Esophagus muscularis mucosa (tissue), 4 donors: ENCODE measurements at regions not wholly inside any gene's neighbourhood (a gene's known extent, or its start where the extent isn't known, plus 50 kb on each side); places are given as distances from the start of the nearest gene placed in this dataset.
A peak's percentile ranks its signal among the peaks of the same experiment; 100 is the strongest.

Source experiments
- DNase-seq: peaks from one replicate; pipeline ENCODE4 v3.0.0-alpha.2; 2017; ENCODE audit errors: extremely low spot score
- H3K27ac ChIP-seq, 4 donors: fragments of 200-600 bp; sonication (generic); replicated peaks in 1 of 4; 1 replicate in 3 of 4; 2 replicates in 1 of 4; pipeline ENCODE4 v1.5.1; 2016 to 2019; ENCODE audit warnings: mild to moderate bottlenecking in 1 of 4
- H3K27me3 ChIP-seq, 4 donors: fragments of 200-600 bp; sonication (generic); one replicate each; pipeline versions ENCODE4 v1.5.1 to v1.6.0; 2016 to 2019
- H3K36me3 ChIP-seq, 4 donors: fragments of 200-600 bp; sonication (generic); one replicate each; pipeline ENCODE4 v1.5.1; 2016 to 2019
- H3K4me1 ChIP-seq, 4 donors: fragments of 200-600 bp; sonication (generic); one replicate each; pipeline ENCODE4 v1.5.1; 2016 to 2019
- H3K4me3 ChIP-seq, 4 donors: fragments of 200-600 bp; sonication (generic); 1 replicate in 2 of 4; 2 replicates in 2 of 4; pipeline ENCODE4 v1.5.1; 2016 to 2019; ENCODE audit warnings: mild to moderate bottlenecking in 4 of 4, moderate library complexity in 1 of 4
- H3K9me3 ChIP-seq, 4 donors: fragments of 200-600 bp; sonication (generic); 1 replicate in 3 of 4; 2 replicates in 1 of 4; pipeline ENCODE4 v1.5.1; 2016 to 2019
- CTCF ChIP-seq, 3 experiments: fragments of 200-600 bp in 2 of 3; fragments of 450-650 bp in 1 of 3; sonication (generic) in 2 of 3; IDR thresholded peaks; one replicate each; pipeline ENCODE4 v1.5.1; 2017 to 2019; ENCODE audit warnings: antibody characterized with exemption in 3 of 3, mild to moderate bottlenecking in 2 of 3, moderate library complexity in 1 of 3
- EP300 ChIP-seq: sonication (generic); formaldehyde crosslinking; IDR thresholded peaks from one replicate; pipeline ENCODE4 v1.6.1; 2017; ENCODE audit warnings: antibody characterized with exemption
- POLR2A ChIP-seq: fragments of 450-650 bp; IDR thresholded peaks from one replicate; pipeline ENCODE4 v1.6.1; 2017; ENCODE audit warnings: antibody characterized with exemption, moderate library complexity, mild to moderate bottlenecking, low read depth
- POLR2AphosphoS5 ChIP-seq, 2 donors: sonication (generic); formaldehyde crosslinking; IDR thresholded peaks; one replicate each; pipeline ENCODE4 v1.6.1; 2017; ENCODE audit warnings: antibody characterized with exemption in 2 of 2
- WGBS: methylation state at CpG from one replicate; pipeline ENCODE4 v1.1.5; 2018; 5-methylcytosine and 5-hydroxymethylcytosine counted together
- intact Hi-C: fragments of 100-400 bp; cut with DNase I; formaldehyde crosslinking; loops from one replicate; pipeline ENCODE4 v1.15.1; 2023

- Histone ChIP-seq H3K27ac (no peak overlapping the region), H3K27me3 (no peaks in the 10 kb centered on the region), H3K4me1 (no peaks in the 10 kb centered on the region), H3K36me3 (no peaks in the 10 kb centered on the region), H3K9me3 (no peaks in the 10 kb centered on the region), H3K4me3 (no peak overlapping the region)
- DNase-seq: no peak
- no peak for TF ChIP-seq POLR2A
- TF ChIP-seq CTCF (IDR thresholded peaks at IDR 0.05): peak in 1 of 3 experiments; percentile 5
- intact Hi-C loops: no loop called here
These were observed 171.5 kb upstream of the SLITRK6 start for GRCh38 chr13:85970727-85971126.

GRCh38 chr13:85969331-85969730 is 170.1 kb upstream of the SLITRK6 start:
- no peaks in the 10 kb centered on the region for H3K4me1 ChIP-seq
- DNase-seq: no peak
- intact Hi-C loops: no loop called here
- H3K4me3 ChIP-seq: no peak overlapping the region
- no peaks in the 10 kb centered on the region for H3K9me3 ChIP-seq
- H3K27me3 ChIP-seq: no peaks in the 10 kb centered on the region
- TF ChIP-seq POLR2AphosphoS5 (IDR thresholded peaks at IDR 0.05) (no peak), POLR2A (no peak), CTCF (IDR thresholded peaks at IDR 0.05) (no peak), EP300 (no peak)
- H3K27ac ChIP-seq: no peak overlapping the region
- H3K36me3 ChIP-seq: no peaks in the 10 kb centered on the region

- Histone ChIP-seq H3K9me3 (peaks cover 0 to 26% (median 12%) of the 10 kb centered on the region in 4 donors), H3K36me3 (no peaks in the 10 kb centered on the region), H3K4me3 (no peak overlapping the region), H3K27me3 (no peaks in the 10 kb centered on the region), H3K27ac (no peak overlapping the region), H3K4me1 (no peaks in the 10 kb centered on the region)
- intact Hi-C loops: no loop called here
- TF ChIP-seq EP300 (no peak), POLR2A (no peak), POLR2AphosphoS5 (IDR thresholded peaks at IDR 0.05) (no peak), CTCF (IDR thresholded peaks at IDR 0.05) (no peak)
- no peak for DNase-seq
- 91% methylated on average over 4 of the region's 4 CpGs for WGBS
These were observed 136.7 kb upstream of the SLITRK6 start for GRCh38 chr13:85935868-85936467.

GRCh38 chr13:85930108-85930507 is 130.9 kb upstream of the SLITRK6 start:
- no peak overlapping the region for H3K27ac ChIP-seq
- intact Hi-C loops: no loop called here
- H3K4me3 ChIP-seq: no peak overlapping the region
- H3K27me3 ChIP-seq: no peaks in the 10 kb centered on the region
- WGBS: 33% methylated on average over 2 of the region's 2 CpGs
- H3K4me1 ChIP-seq: no peaks in the 10 kb centered on the region
- no peak for DNase-seq
- no peaks in the 10 kb centered on the region for H3K36me3 ChIP-seq
- TF ChIP-seq POLR2A (no peak), POLR2AphosphoS5 (IDR thresholded peaks at IDR 0.05) (no peak), EP300 (no peak), CTCF (IDR thresholded peaks at IDR 0.05) (no peak)
- H3K9me3 ChIP-seq: peaks cover 0 to 2% (median under 1%) of the 10 kb centered on the region in 4 donors

- H3K4me3 ChIP-seq: no peak overlapping the region
- no peaks in the 10 kb centered on the region for H3K27me3 ChIP-seq
- DNase-seq: no peak
- H3K36me3 ChIP-seq: no peaks in the 10 kb centered on the region
- WGBS: 73% methylated on average over 1 of the region's 1 CpG
- TF ChIP-seq CTCF (IDR thresholded peaks at IDR 0.05): no peak
- no peak for TF ChIP-seq POLR2A
- no peak for TF ChIP-seq POLR2AphosphoS5 (IDR thresholded peaks at IDR 0.05)
- no peak for TF ChIP-seq EP300
- intact Hi-C loops: no loop called here
- H3K27ac ChIP-seq: no peak overlapping the region
- H3K4me1 ChIP-seq: no peaks in the 10 kb centered on the region
- H3K9me3 ChIP-seq: peaks cover 0 to 8% (median 2%) of the 10 kb centered on the region in 4 donors
These were observed 111.7 kb upstream of the SLITRK6 start for GRCh38 chr13:85910962-85911361.
